ENCODE measurements at regions not wholly inside any gene's neighbourhood (a gene's known extent, or its start where the extent isn't known, plus 50 kb on each side); places are given as distances from the start of the nearest gene placed in this dataset.

DNA sequence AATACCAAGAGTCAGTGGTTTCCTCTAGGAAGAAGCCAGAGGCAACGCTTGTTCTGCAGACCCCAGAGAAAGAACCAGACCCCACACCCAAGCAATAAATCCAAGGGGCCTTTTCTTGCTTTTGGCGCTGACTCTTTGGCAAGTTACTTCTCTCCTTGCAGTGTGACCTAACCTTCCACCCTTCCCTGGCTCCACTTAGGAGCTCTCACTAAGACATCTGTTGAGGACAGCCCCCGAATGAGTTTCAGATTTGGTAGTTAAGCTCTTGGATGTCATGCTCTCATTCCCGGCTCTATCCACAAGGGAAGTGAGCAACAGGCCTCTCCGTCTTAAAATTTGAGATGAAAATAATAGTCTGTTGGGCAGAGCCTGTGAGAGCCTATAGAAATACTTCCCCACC, 50.6 kb upstream of the FAM204A start:
- no peak overlapping the region for H3K4me3 ChIP-seq (ENCODE audit: low read length)
- intact Hi-C loops (cut with DNase I): no loop called here
- H3K9me3 ChIP-seq (ENCODE audit: control insufficient read depth, low read length): peaks cover 2% of the 10 kb centered on the region
- ATAC-seq (no peak), DNase-seq (no peak)
- H3K27me3 ChIP-seq (ENCODE audit: control insufficient read depth, insufficient read depth): peaks cover 2% of the 10 kb centered on the region
- WGBS: 75% methylated on average over 5 of the region's 5 CpGs
- no peaks in the 10 kb centered on the region for H3K4me1 ChIP-seq (ENCODE audit: control insufficient read depth, insufficient read depth, low read length)
- H3K27ac ChIP-seq (ENCODE audit: low read length): no peak overlapping the region

Measured in right cardiac atrium (tissue), 5 donors.